Erythroblast (primary cell): ENCODE measurements at regions not wholly inside any gene's neighbourhood (a gene's known extent, or its start where the extent isn't known, plus 50 kb on each side); places are given as distances from the start of the nearest gene placed in this dataset.

ENCODE experiments used
- DNase-seq, 2 experiments: peaks; one replicate each; lab custom pipeline; 2025; lab: John Stamatoyannopoulos, UW
- GATA1 ChIP-seq: IDR thresholded peaks from 2 replicates; pipeline ENCODE4 v1.6.1; 2011; ENCODE audit warnings: low read depth, mild to moderate bottlenecking, control low read depth, low read length, moderate library complexity
- POLR2A ChIP-seq: IDR thresholded peaks from 2 replicates; pipeline ENCODE4 v1.6.1; 2011; ENCODE audit warnings: mild to moderate bottlenecking, low read length

- TF ChIP-seq POLR2A (no peak), GATA1 (no peak)
- no peak for DNase-seq
Observed at GRCh38 chr1:87224201-87224600, 104.5 kb upstream of the LMO4 start.

- no peak for TF ChIP-seq POLR2A
- TF ChIP-seq GATA1, result no peak
- no peak for DNase-seq
Observed at GRCh38 chr1:87225171-87225570, 103.5 kb upstream of the LMO4 start.

- DNase-seq, result no peak
- TF ChIP-seq POLR2A (no peak), GATA1 (no peak)
Observed at GRCh38 chr1:87226341-87226760, 102.3 kb upstream of the LMO4 start.

GRCh38 chr1:87227651-87228050, 101.0 kb upstream of the LMO4 start:
- TF ChIP-seq POLR2A, result no peak
- no peak for TF ChIP-seq GATA1
- DNase-seq, result no peak

- no peak for DNase-seq
- no peak for TF ChIP-seq POLR2A
- no peak for TF ChIP-seq GATA1
Observed at GRCh38 chr1:87230501-87230900, 98.2 kb upstream of the LMO4 start.

GRCh38 chr1:87231703-87232367, 96.8 kb upstream of the LMO4 start:
- TF ChIP-seq POLR2A, result no peak
- DNase-seq, result no peak

- no peak for DNase-seq
- no peak for TF ChIP-seq GATA1
- no peak for TF ChIP-seq POLR2A
Observed at GRCh38 chr1:87236585-87236984, 92.1 kb upstream of the LMO4 start.

GRCh38 chr1:87239997-87240605, 88.6 kb upstream of the LMO4 start:
- TF ChIP-seq POLR2A (no peak), GATA1 (no peak)
- no peak for DNase-seq

GRCh38 chr1:87240661-87241285, 87.9 kb upstream of the LMO4 start:
- TF ChIP-seq GATA1, result no peak
- no peak for TF ChIP-seq POLR2A
- DNase-seq, result no peak

GRCh38 chr1:87242445-87243185, 86.1 kb upstream of the LMO4 start:
- TF ChIP-seq GATA1 (no peak), POLR2A (no peak)
- DNase-seq, result no peak

GRCh38 chr1:87243573-87243972, 85.1 kb upstream of the LMO4 start:
- no peak for DNase-seq
- no peak for TF ChIP-seq POLR2A
- no peak for TF ChIP-seq GATA1

GRCh38 chr1:87246436-87246835, 82.2 kb upstream of the LMO4 start:
- no peak for DNase-seq
- TF ChIP-seq GATA1, result no peak

GRCh38 chr1:87249803-87250202, 78.9 kb upstream of the LMO4 start:
- TF ChIP-seq GATA1 (no peak), POLR2A (no peak)
- DNase-seq, result no peak

- no peak for TF ChIP-seq POLR2A
- TF ChIP-seq GATA1, result no peak
- DNase-seq, result no peak
Observed at GRCh38 chr1:87250336-87250735, 78.3 kb upstream of the LMO4 start.
